Esophagus muscularis mucosa (tissue), 4 donors: ENCODE measurements at regions not wholly inside any gene's neighbourhood (a gene's known extent, or its start where the extent isn't known, plus 50 kb on each side); places are given as distances from the start of the nearest gene placed in this dataset.
"Not testable (repeated sequence)": the region's sequence is repeated elsewhere in the genome, so short reads cannot be mapped to it uniquely, and the experiment has no call there.

Source experiments
- DNase-seq: peaks from one replicate; pipeline ENCODE4 v3.0.0-alpha.2; 2017; ENCODE audit errors: extremely low spot score
- H3K27ac ChIP-seq, 4 donors: fragments of 200-600 bp; sonication (generic); replicated peaks in 1 of 4; 1 replicate in 3 of 4; 2 replicates in 1 of 4; pipeline ENCODE4 v1.5.1; 2016 to 2019; ENCODE audit warnings: mild to moderate bottlenecking in 1 of 4
- H3K27me3 ChIP-seq, 4 donors: fragments of 200-600 bp; sonication (generic); one replicate each; pipeline versions ENCODE4 v1.5.1 to v1.6.0; 2016 to 2019
- H3K36me3 ChIP-seq, 4 donors: fragments of 200-600 bp; sonication (generic); one replicate each; pipeline ENCODE4 v1.5.1; 2016 to 2019
- H3K4me1 ChIP-seq, 4 donors: fragments of 200-600 bp; sonication (generic); one replicate each; pipeline ENCODE4 v1.5.1; 2016 to 2019
- H3K4me3 ChIP-seq, 4 donors: fragments of 200-600 bp; sonication (generic); 1 replicate in 2 of 4; 2 replicates in 2 of 4; pipeline ENCODE4 v1.5.1; 2016 to 2019; ENCODE audit warnings: mild to moderate bottlenecking in 4 of 4, moderate library complexity in 1 of 4
- H3K9me3 ChIP-seq, 4 donors: fragments of 200-600 bp; sonication (generic); 1 replicate in 3 of 4; 2 replicates in 1 of 4; pipeline ENCODE4 v1.5.1; 2016 to 2019
- CTCF ChIP-seq, 3 experiments: fragments of 200-600 bp in 2 of 3; fragments of 450-650 bp in 1 of 3; sonication (generic) in 2 of 3; IDR thresholded peaks; one replicate each; pipeline ENCODE4 v1.5.1; 2017 to 2019; ENCODE audit warnings: antibody characterized with exemption in 3 of 3, mild to moderate bottlenecking in 2 of 3, moderate library complexity in 1 of 3
- EP300 ChIP-seq: sonication (generic); formaldehyde crosslinking; IDR thresholded peaks from one replicate; pipeline ENCODE4 v1.6.1; 2017; ENCODE audit warnings: antibody characterized with exemption
- POLR2A ChIP-seq: fragments of 450-650 bp; IDR thresholded peaks from one replicate; pipeline ENCODE4 v1.6.1; 2017; ENCODE audit warnings: antibody characterized with exemption, moderate library complexity, mild to moderate bottlenecking, low read depth
- POLR2AphosphoS5 ChIP-seq, 2 donors: sonication (generic); formaldehyde crosslinking; IDR thresholded peaks; one replicate each; pipeline ENCODE4 v1.6.1; 2017; ENCODE audit warnings: antibody characterized with exemption in 2 of 2
- WGBS: methylation state at CpG from one replicate; pipeline ENCODE4 v1.1.5; 2018; 5-methylcytosine and 5-hydroxymethylcytosine counted together
- intact Hi-C: fragments of 100-400 bp; cut with DNase I; formaldehyde crosslinking; loops from one replicate; pipeline ENCODE4 v1.15.1; 2023

- H3K27ac ChIP-seq, intact Hi-C loops, H3K36me3 ChIP-seq, H3K4me3 ChIP-seq, DNase-seq, H3K9me3 ChIP-seq, H3K27me3 ChIP-seq, H3K4me1 ChIP-seq: not testable (repeated sequence)
- no CpG with 5 or more reads among the region's 3 CpGs for WGBS
Observed at GRCh38 chrY:10958122-10958521, 1430.4 kb downstream of the TSPY10 start.

GRCh38 chrY:10973422-10973821, 1445.7 kb downstream of the TSPY10 start:
- DNase-seq, result no peak
- no peak overlapping the region for H3K4me3 ChIP-seq
- peaks cover 0 to 6% (median 0%) of the 10 kb centered on the region in 4 donors for H3K9me3 ChIP-seq
- H3K27ac ChIP-seq, result no peak overlapping the region
- intact Hi-C loops, result no loop called here
- WGBS, result no CpG with 5 or more reads among the region's 10 CpGs
- no peak for TF ChIP-seq POLR2AphosphoS5 (IDR thresholded peaks at IDR 0.05)
- TF ChIP-seq POLR2A, result no peak
- TF ChIP-seq CTCF (IDR thresholded peaks at IDR 0.05), result no peak
- TF ChIP-seq EP300, result no peak
- no peaks in the 10 kb centered on the region for H3K4me1 ChIP-seq
- H3K27me3 ChIP-seq, result no peaks in the 10 kb centered on the region
- H3K36me3 ChIP-seq, result no peaks in the 10 kb centered on the region

GRCh38 chrY:10986655-10987054, 1459.0 kb downstream of the TSPY10 start:
- no CpG with 5 or more reads among the region's 2 CpGs for WGBS
- Histone ChIP-seq H3K27ac (no peak overlapping the region), H3K4me1 (no peaks in the 10 kb centered on the region), H3K36me3 (no peaks in the 10 kb centered on the region), H3K27me3 (no peaks in the 10 kb centered on the region), H3K9me3 (no peaks in the 10 kb centered on the region), H3K4me3 (no peak overlapping the region)
- no peak for DNase-seq
- intact Hi-C loops, result no loop called here
- TF ChIP-seq CTCF (IDR thresholded peaks at IDR 0.05) (no peak), POLR2AphosphoS5 (IDR thresholded peaks at IDR 0.05) (no peak), EP300 (no peak), POLR2A (no peak)

GRCh38 chrY:10987626-10988025, 1459.9 kb downstream of the TSPY10 start:
- intact Hi-C loops, result no loop called here
- WGBS, result no CpG with 5 or more reads among the region's 1 CpG
- H3K4me1 ChIP-seq, result no peaks in the 10 kb centered on the region
- no peaks in the 10 kb centered on the region for H3K36me3 ChIP-seq
- no peak overlapping the region for H3K27ac ChIP-seq
- no peak for DNase-seq
- no peaks in the 10 kb centered on the region for H3K27me3 ChIP-seq
- TF ChIP-seq CTCF (IDR thresholded peaks at IDR 0.05) (no peak), POLR2AphosphoS5 (IDR thresholded peaks at IDR 0.05) (no peak), POLR2A (no peak), EP300 (no peak)
- no peaks in the 10 kb centered on the region for H3K9me3 ChIP-seq
- H3K4me3 ChIP-seq, result no peak overlapping the region

- TF ChIP-seq EP300, result no peak
- TF ChIP-seq CTCF (IDR thresholded peaks at IDR 0.05), result no peak
- TF ChIP-seq POLR2AphosphoS5 (IDR thresholded peaks at IDR 0.05), result no peak
- TF ChIP-seq POLR2A, result no peak
- no peaks in the 10 kb centered on the region for H3K27me3 ChIP-seq
- intact Hi-C loops, result no loop called here
- 0% methylated on average over 1 of the region's 2 CpGs for WGBS
- H3K4me3 ChIP-seq, result no peak overlapping the region
- H3K36me3 ChIP-seq, result no peaks in the 10 kb centered on the region
- no peaks in the 10 kb centered on the region for H3K4me1 ChIP-seq
- H3K9me3 ChIP-seq, result no peaks in the 10 kb centered on the region
- DNase-seq, result no peak
- no peak overlapping the region for H3K27ac ChIP-seq
Observed at GRCh38 chrY:10993955-10994354, 1466.3 kb downstream of the TSPY10 start.

GRCh38 chrY:10999715-11000114, 1472.0 kb downstream of the TSPY10 start:
- H3K4me3 ChIP-seq, intact Hi-C loops, H3K27ac ChIP-seq, DNase-seq, H3K36me3 ChIP-seq, H3K4me1 ChIP-seq, H3K27me3 ChIP-seq: not testable (repeated sequence)
- peaks cover 0 to 14% (median 0%) of the 10 kb centered on the region in 4 donors for H3K9me3 ChIP-seq
- WGBS, result 20% methylated on average over 1 of the region's 5 CpGs

GRCh38 chrY:11014229-11014628, 1486.5 kb downstream of the TSPY10 start:
- intact Hi-C loops, H3K4me3 ChIP-seq, DNase-seq, H3K36me3 ChIP-seq, H3K27ac ChIP-seq, H3K4me1 ChIP-seq, H3K9me3 ChIP-seq, H3K27me3 ChIP-seq: not testable (repeated sequence)
- no CpG with 5 or more reads among the region's 3 CpGs for WGBS
